ENCODE measurements at regions not wholly inside any gene's neighbourhood (a gene's known extent, or its start where the extent isn't known, plus 50 kb on each side); places are given as distances from the start of the nearest gene placed in this dataset.

- TF ChIP-seq CTCF (IDR thresholded peaks at IDR 0.05) (no peak), SIN3A (IDR thresholded peaks at IDR 0.05; ENCODE audit: borderline replicate concordance, insufficient read depth, low read depth, low read length) (no peak), POLR2AphosphoS5 (IDR thresholded peaks at IDR 0.05; ENCODE audit: low read depth, low read length) (no peak), REST (IDR thresholded peaks at IDR 0.05; ENCODE audit: insufficient read depth in 1 of 2, low read depth in 2 of 2, low read length in 1 of 2) (no peak)
These were observed 545.1 kb downstream of the BRD1 start for GRCh38 chr22:49282596-49282995.

Measured in Panc1 (cell line).